ENCODE measurements at regions not wholly inside any gene's neighbourhood (a gene's known extent, or its start where the extent isn't known, plus 50 kb on each side); places are given as distances from the start of the nearest gene placed in this dataset.

GRCh38 chr6:12481292-12481691, 191.1 kb downstream of the EDN1 start:
- DNase-seq (no peak), FAIRE-seq (no peak)
- intact Hi-C loops (cut with DNase I) = no loop called here
- Histone ChIP-seq H3K4me3 (ENCODE audit: low read length in 3 of 3) (no peak overlapping the region), H3K4me1 (ENCODE audit: control insufficient read depth in 2 of 3, insufficient read depth in 2 of 3, low read depth in 1 of 3, low read length in 3 of 3) (no peaks in the 10 kb centered on the region), H3K36me3 (ENCODE audit: control insufficient read depth in 2 of 3, insufficient read depth in 3 of 3, low read length in 3 of 3) (no peaks in the 10 kb centered on the region), H3K27me3 (ENCODE audit: control insufficient read depth, insufficient read depth, low read length) (no peaks in the 10 kb centered on the region), H3K27ac (ENCODE audit: low read depth in 2 of 2, low read length in 2 of 2) (no peak overlapping the region), H3K9me3 (ENCODE audit: control insufficient read depth in 2 of 3, insufficient read depth in 1 of 3, low read length in 3 of 3) (no peaks in the 10 kb centered on the region), H3K9ac (ENCODE audit: low read length in 3 of 3) (no peak overlapping the region)
- no peak for TF ChIP-seq CTCF (IDR thresholded peaks at IDR 0.05; ENCODE audit: borderline replicate concordance, extremely low read depth, insufficient read depth)

- Histone ChIP-seq H3K9me3 (ENCODE audit: control insufficient read depth in 2 of 3, insufficient read depth in 1 of 3, low read length in 3 of 3) (no peaks in the 10 kb centered on the region), H3K4me1 (ENCODE audit: control insufficient read depth in 2 of 3, insufficient read depth in 2 of 3, low read depth in 1 of 3, low read length in 3 of 3) (no peaks in the 10 kb centered on the region), H3K36me3 (ENCODE audit: control insufficient read depth in 2 of 3, insufficient read depth in 3 of 3, low read length in 3 of 3) (no peaks in the 10 kb centered on the region), H3K27ac (ENCODE audit: low read depth in 2 of 2, low read length in 2 of 2) (no peak overlapping the region), H3K4me3 (ENCODE audit: low read length in 3 of 3) (no peak overlapping the region), H3K9ac (ENCODE audit: low read length in 3 of 3) (no peak overlapping the region), H3K27me3 (ENCODE audit: control insufficient read depth, insufficient read depth, low read length) (no peaks in the 10 kb centered on the region)
- DNase-seq = no peak
- intact Hi-C loops (cut with DNase I) = no loop called here
- FAIRE-seq = no peak
- TF ChIP-seq CTCF (IDR thresholded peaks at IDR 0.05; ENCODE audit: borderline replicate concordance, extremely low read depth, insufficient read depth) = no peak
Measured at GRCh38 chr6:12481850-12482249, 191.7 kb downstream of the EDN1 start.

GRCh38 chr6:12482386-12483375, 192.5 kb downstream of the EDN1 start:
- intact Hi-C loops (cut with DNase I) = no loop called here

More at GRCh38 chr6:12482386-12483375, 192.5 kb downstream of the EDN1 start:
- Histone ChIP-seq H3K9ac (ENCODE audit: low read length in 3 of 3) (no peak overlapping the region), H3K4me1 (ENCODE audit: control insufficient read depth in 2 of 3, insufficient read depth in 2 of 3, low read depth in 1 of 3, low read length in 3 of 3) (no peaks in the 10 kb centered on the region), H3K9me3 (ENCODE audit: control insufficient read depth in 2 of 3, insufficient read depth in 1 of 3, low read length in 3 of 3) (no peaks in the 10 kb centered on the region), H3K36me3 (ENCODE audit: control insufficient read depth in 2 of 3, insufficient read depth in 3 of 3, low read length in 3 of 3) (no peaks in the 10 kb centered on the region), H3K4me3 (ENCODE audit: low read length in 3 of 3) (no peak overlapping the region), H3K27ac (ENCODE audit: low read depth in 2 of 2, low read length in 2 of 2) (no peak overlapping the region), H3K27me3 (ENCODE audit: control insufficient read depth, insufficient read depth, low read length) (no peaks in the 10 kb centered on the region)
- FAIRE-seq (no peak), DNase-seq (no peak)
- TF ChIP-seq CTCF (IDR thresholded peaks at IDR 0.05; ENCODE audit: borderline replicate concordance, extremely low read depth, insufficient read depth) = no peak
